Testis (tissue), 2 donors: ENCODE measurements at regions not wholly inside any gene's neighbourhood (a gene's known extent, or its start where the extent isn't known, plus 50 kb on each side); places are given as distances from the start of the nearest gene placed in this dataset.

ENCODE experiments used
- CTCF ChIP-seq, 3 experiments: fragments of 450-650 bp in 2 of 3; fragments of 200-600 bp in 1 of 3; sonication (generic) in 1 of 3; IDR thresholded peaks; one replicate each; pipeline ENCODE4 v1.5.1; 2016 to 2019; ENCODE audit warnings: antibody characterized with exemption in 3 of 3, mild to moderate bottlenecking in 2 of 3, moderate library complexity in 1 of 3
- POLR2A ChIP-seq: fragments of 450-650 bp; IDR thresholded peaks from one replicate; pipeline ENCODE4 v1.6.1; 2017; ENCODE audit warnings: antibody characterized with exemption, mild to moderate bottlenecking, moderate library complexity

- TF ChIP-seq CTCF (IDR thresholded peaks at IDR 0.05) (no peak), POLR2A (no peak)
Observed at GRCh38 chr7:119596651-119597050, 676.3 kb upstream of the KCND2 start.
